DMS153 treated with DMSO at 0.1 percent for 48 hours (cell line): ENCODE measurements at regions not wholly inside any gene's neighbourhood (a gene's known extent, or its start where the extent isn't known, plus 50 kb on each side); places are given as distances from the start of the nearest gene placed in this dataset.
"Not testable (repeated sequence)": the region's sequence is repeated elsewhere in the genome, so short reads cannot be mapped to it uniquely, and the experiment has no call there.

Source experiments
- DNase-seq: peaks from one replicate; lab custom pipeline; 2025; ENCODE audit not compliant: unreplicated experiment; lab: John Stamatoyannopoulos, UW

DNA sequence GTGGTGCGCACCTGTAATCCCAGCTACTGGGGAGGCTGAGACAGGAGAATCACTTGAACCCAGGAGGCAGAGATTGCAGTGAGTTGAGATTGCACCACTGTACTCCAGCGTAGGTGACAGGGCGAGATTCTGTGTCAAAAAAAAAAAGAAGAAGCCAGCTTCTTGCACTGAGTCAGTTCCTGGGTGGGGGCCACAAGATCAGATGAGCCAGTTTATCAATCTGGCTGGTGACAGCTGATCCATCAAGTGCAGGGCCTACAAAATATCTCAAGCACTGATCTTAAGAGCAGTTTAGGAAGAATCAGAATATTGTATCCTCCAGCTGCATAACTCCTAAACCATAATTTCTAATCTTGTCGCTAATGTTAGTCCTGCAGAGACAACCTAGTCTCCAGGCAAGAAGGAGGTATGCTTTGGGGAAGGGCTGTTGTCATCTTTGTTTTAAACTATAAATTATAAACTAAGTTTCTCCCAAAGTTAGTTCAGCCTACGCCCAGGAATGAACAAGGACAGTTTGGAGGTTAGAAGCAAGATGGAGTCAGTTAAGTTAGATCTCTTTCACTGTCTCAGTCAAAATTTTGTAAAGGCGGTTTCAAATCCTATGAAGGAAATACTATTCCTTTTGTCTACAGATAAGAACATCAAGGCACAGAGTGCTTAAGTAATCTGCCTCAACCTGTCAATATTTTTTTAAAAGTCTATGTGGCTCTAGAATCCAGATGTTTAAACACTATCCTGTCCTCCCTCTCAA is 139.0 kb upstream of the NUDT4 start:
- DNase-seq = not testable (repeated sequence)

DNA sequence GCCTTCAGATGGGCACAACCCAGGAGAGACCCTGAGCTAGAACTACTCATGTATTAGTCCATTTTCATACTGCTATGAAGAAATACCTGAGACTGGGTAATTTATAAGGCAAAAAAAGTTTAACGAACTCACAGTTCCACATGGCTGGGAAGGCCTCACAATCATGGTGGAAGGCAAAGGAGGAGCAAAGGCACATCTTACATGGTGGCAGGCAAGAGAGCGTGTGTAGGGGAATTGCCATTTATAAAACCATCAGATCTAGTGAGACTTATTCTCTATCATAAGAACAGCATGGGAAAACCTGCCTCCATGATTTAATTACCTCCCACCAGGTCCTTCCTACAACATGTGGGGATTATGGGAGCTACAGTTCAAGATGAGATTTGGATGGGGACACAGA is 137.9 kb upstream of the NUDT4 start:
- not testable (repeated sequence) for DNase-seq

GRCh38 chr12:93242154-93242972 is 135.4 kb upstream of the NUDT4 start:
- DNase-seq = no peak

GRCh38 chr12:93243382-93243688 is 134.4 kb upstream of the NUDT4 start:
- no peak for DNase-seq

DNA sequence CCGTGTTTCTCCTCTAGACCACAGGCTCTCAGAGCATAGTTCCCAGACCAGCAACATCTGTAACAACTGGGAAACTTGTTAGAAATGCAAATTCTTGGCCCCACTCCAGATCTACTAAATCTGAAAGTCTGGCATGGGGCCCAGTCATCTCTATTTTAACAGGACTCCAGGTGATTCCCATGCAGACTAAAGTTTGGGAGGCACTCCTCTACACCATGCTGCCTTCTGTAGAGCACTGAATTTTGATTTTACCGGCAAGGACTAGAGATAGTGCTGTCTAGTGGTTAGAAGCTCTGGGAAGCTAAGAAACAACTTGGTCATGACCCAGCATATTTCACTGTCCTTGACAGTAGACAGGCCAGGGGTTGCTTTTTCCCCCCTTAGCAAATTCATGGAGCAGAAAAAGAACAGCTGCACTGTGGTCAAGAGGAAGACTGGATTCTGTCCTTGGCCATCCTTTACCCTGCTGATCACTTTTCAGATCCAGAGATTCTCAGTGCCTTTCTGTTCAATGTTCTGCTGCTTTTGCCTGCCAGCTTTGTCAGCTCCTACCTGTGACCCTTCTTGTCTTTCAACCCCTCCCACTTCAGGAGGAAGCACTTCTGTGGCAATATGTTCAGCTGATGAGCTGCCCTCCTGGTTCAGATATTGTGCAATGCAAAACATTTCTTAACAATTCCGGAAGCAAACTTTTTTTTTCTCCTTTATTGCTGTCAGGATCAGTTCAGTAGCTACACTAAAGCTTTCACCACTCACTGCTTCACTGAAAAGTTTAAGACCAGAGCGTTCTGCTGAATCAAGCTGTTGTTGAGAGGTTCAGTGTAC is 133.8 kb upstream of the NUDT4 start:
- no peak for DNase-seq

- no peak for DNase-seq
These were observed 133.1 kb upstream of the NUDT4 start for GRCh38 chr12:93244514-93245077.

DNA sequence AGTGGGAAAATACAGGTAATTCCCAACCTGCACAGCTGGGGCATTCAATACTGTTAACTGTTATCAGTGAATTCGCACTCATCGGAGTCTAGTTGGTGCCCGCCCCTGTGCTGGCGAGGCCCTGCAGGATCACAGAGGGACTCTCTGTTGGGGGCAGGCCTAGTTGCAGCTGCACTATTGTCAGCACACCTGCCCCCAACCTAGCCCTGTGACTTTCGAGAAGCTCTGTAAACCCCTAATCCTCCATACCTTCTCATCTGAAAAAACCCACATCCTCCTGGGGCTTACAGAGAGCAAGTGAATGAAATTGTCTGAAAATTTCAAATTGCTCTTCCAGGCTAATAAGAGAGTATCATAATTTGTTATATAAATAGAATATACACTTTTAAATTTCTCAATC is 132.2 kb upstream of the NUDT4 start:
- DNase-seq = no peak

GRCh38 chr12:93247313-93247991 is 130.3 kb upstream of the NUDT4 start:
- no peak for DNase-seq

GRCh38 chr12:93252221-93252620 is 125.5 kb upstream of the NUDT4 start:
- DNase-seq = no peak

- no peak for DNase-seq
These were observed 122.8 kb upstream of the NUDT4 start for GRCh38 chr12:93254911-93255310.

- no peak for DNase-seq
These were observed 121.3 kb upstream of the NUDT4 start for GRCh38 chr12:93256256-93256969.

GRCh38 chr12:93261505-93262094 is 116.1 kb upstream of the NUDT4 start:
- DNase-seq = no peak

DNA sequence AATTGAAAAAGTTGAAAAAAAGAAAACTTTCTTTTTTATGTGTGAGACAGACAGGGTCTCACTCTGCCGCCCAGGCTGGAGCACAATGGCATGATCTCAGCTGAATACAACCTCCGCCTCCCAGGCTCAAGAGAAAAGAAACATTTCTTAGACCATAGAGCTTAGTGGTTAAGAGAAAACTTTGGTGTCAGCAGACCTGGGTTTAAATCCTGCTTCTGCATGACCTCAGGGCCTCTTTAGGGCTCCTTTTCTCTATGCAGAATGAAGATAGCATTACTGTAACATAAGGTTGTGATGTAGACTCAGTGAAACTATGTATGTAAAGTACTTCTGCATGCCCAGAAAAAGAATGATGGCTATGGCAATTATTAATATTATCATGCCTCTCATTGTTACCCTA is 104.7 kb upstream of the NUDT4 start:
- no peak for DNase-seq

DNA sequence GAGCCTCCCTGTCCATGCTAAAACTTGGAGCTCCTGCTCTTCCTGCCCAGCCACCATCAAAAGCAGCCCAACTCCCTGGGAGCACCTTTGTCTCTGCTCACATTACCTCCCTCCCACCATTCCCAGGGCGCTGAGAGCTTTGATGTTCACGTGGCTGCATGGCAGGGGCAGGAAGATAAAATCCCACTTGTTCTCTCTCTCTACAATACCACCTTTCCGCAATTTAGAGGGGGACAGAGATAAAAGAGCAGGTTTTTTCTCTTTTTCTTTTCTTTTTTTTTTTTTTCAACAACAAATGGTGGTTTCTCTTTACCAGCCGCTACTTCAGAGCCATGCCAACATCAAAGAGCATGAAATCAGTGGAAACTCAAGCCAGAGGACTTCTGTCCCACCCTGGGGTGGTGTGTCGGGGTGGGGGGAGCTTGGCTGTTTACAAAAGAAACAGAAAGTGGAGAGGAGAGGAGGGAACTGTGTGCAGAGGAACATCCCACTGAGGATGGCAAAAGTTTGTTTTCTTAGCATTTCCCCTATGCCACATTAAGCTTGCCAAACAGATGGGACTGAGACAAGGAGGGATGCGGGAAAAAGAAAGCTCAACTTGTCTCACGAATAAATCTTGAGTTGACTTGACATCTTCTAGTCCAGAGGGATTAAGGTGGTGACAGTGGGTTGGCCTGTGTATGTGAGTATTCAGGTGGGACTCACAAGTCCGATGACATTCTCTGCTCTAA is 103.7 kb upstream of the NUDT4 start:
- no peak for DNase-seq

GRCh38 chr12:93274937-93275336 is 102.8 kb upstream of the NUDT4 start:
- no peak for DNase-seq

DNA sequence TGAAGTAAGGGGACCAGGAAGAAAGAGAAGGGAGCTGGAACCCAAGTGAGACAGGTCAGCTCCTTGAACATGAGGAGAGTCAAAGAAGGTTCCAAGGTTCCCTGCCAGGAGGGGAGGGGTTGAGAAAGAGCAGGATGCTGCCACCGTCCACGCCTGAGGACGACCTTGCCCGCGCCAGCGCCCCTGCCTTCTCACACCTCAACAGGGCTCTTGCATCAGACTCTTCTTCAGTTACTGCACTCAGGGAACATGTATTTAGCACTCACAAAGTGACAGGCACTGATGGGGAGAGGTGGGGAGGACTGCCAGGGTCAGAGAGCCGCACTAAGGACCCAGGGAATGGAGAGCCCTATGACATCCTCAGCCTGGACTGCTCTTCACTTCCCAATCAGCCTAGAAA is 102.1 kb upstream of the NUDT4 start:
- no peak for DNase-seq

DNA sequence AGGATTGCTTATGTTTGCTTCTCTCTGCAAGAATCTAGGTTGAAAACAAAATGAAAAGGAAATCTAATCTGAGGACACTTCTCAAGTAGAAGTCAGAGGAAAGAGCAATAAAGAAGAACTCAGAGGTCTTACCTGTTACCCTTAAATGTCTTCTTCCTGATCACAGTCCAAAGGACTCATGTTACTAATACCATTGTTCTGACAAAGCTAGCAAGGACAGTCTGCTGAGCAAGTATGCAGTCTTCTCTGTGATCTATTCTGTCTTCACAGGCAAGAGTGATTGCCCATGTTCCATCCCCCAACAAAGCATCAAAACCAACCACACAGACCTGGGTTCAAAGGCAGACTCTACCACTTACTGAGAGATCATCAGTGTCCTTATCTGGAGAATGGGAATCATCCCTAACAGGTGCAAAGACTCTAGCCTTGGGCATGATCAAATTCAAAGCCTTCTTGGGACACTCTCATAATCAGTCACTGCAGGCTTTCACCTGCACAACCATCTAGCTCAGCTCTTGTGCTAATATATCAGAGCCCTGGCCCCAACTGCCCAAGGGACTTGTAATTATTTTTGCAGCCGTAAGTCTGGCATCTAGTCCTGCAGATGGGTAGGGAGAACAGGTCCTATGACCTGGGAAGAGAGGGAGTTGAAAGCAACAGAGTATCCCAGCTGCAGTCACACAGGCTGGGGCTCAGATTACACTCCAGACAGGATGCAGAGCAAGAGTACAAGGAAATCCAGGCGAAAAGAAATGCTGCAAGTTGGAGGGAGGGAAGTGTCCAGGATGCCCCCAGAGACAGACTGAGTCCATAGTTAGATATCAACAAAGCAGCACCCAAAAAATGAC is 97.9 kb upstream of the NUDT4 start:
- peak; percentile 46 for DNase-seq

- DNase-seq = no peak
These were observed 90.6 kb upstream of the NUDT4 start for GRCh38 chr12:93287149-93287548.
